GM19238 (cell line): ENCODE measurements at regions not wholly inside any gene's neighbourhood (a gene's known extent, or its start where the extent isn't known, plus 50 kb on each side); places are given as distances from the start of the nearest gene placed in this dataset.

Source experiments
- DNase-seq: peaks from one replicate; pipeline ENCODE4 v3.0.0; 2011; ENCODE audit warnings: low spot score; ENCODE audit not compliant: insufficient read length

GRCh38 chr6:112795316-112795715 is 448.2 kb downstream of the RFPL4B start:
- DNase-seq, result no peak

DNA sequence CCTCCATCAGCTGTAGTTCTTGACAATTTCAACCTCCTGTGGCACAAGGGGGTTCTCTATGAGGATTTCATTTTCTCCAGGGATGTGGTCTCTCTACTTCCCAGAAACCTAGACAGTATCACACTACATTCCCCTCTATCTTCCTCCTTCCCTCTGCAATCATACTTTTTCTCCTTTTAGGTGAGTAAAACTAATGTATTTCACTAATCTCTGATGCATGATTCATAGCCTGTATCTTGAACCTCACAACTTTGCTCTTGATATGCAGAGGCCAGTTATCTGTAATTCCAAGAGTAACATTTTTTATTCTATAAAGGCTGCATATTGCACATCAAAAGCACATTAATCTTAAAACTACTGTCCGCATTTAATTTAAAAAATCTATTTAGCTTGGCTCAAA is 449.6 kb downstream of the RFPL4B start:
- DNase-seq, result no peak

GRCh38 chr6:112799889-112800288 is 452.8 kb downstream of the RFPL4B start:
- no peak for DNase-seq

DNA sequence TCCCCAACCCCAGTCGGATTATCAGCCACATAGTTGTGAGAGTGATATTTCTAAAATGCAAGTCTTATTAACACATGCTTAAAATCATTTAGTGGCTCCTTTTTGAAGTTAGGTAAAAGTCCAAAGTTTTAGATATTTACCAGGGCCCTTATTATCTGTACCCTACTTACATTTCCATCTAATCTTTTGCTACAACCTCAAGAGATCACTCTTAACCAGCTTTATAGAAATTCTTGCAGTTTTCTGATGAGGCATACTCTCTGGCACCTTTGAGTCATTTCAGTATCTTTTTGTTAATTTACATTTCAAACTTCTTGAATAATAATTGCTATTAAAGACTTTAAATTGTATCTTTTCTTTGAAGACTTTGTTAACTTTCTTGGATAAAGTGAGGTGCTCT is 453.3 kb downstream of the RFPL4B start:
- no peak for DNase-seq

- no peak for DNase-seq
Measured at GRCh38 chr6:112800916-112801315, 453.8 kb downstream of the RFPL4B start.

GRCh38 chr6:112801468-112802080 is 454.4 kb downstream of the RFPL4B start:
- no peak for DNase-seq

GRCh38 chr6:112802144-112802543 is 455.0 kb downstream of the RFPL4B start:
- no peak for DNase-seq

GRCh38 chr6:112804638-112805330 is 457.7 kb downstream of the RFPL4B start:
- DNase-seq, result no peak

GRCh38 chr6:112806163-112806865 is 459.2 kb downstream of the RFPL4B start:
- DNase-seq, result no peak

DNA sequence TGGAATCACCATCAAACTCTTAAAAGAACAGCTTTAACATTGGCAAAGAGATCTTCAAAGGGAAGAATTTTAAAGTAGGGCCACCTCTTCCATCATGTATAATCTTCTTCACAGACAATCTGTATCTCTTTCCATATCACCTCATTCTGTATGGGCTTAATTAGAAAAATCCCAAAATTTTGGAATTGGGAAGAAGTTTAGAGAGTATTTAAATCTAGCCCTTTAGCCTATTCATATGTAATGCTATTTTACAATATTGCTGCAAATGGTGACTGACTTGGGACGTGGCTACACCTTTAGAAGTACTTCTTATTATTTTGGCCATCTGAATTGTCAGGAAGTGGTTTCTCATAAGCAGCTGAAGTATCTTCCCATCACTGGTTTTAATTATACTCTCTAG is 474.3 kb downstream of the RFPL4B start:
- no peak for DNase-seq

- DNase-seq, result no peak
Measured at GRCh38 chr6:112822769-112823168, 475.6 kb downstream of the RFPL4B start.

DNA sequence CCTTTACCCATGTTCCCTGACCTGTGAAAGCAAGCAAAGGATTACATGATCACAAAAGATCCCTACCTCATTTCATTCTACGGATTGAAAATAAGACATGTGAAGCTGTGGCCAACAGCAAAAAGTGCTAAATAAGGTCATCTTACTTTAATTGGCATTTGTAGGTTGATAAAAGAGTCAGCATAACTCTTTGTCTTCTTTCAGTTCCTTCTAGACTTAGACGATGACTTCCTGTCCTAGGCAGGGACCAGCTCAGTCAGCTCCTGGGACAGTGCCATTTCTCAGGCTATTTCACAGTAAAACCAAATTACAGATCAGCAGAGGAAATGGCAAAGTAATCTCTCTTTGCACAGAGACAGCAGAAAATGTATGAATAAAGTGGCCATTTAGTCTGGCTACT is 480.7 kb downstream of the RFPL4B start:
- no peak for DNase-seq

GRCh38 chr6:112831022-112831421 is 483.9 kb downstream of the RFPL4B start:
- no peak for DNase-seq

GRCh38 chr6:112833581-112834131 is 486.5 kb downstream of the RFPL4B start:
- no peak for DNase-seq

DNA sequence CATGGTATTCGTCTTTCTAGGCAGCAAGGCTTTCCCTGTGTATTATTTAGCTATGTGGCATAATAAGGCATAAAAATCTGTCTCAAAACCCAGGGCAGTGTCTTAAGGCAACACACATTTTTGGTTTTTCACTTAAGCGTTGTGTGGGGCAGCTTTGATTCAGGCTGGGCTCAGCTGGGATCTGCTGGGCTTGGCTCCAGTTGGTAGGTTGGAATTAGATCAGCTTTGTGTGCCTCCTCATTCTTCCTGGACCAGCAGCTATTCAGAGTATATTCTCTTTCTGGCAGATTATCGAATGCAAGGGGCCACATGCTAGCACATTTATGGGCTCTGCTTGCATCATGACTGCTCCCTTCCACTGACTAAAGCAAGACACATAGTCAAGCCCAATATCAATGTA is 487.9 kb downstream of the RFPL4B start:
- no peak for DNase-seq

DNA sequence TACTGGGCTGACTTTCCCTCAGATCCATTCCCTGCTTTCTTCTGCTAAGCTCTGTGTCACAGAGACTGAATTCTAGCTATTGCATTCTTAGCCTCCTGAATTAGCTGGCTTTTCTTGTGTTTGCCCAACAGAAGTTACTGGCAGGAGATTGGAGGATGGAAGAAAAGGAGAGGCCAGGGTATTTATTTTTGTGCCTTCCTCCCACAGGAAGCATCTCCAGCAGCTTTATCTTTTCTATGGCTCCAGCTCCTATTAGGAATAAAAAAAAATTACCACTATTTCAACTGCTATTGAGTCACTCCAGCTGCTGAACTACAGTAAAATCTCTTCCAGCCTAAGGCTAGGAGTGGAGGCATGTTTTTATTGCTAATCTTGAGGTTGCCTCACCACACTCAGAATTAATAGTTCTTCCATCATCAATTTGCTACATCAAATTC is 492.4 kb downstream of the RFPL4B start:
- no peak for DNase-seq

DNA sequence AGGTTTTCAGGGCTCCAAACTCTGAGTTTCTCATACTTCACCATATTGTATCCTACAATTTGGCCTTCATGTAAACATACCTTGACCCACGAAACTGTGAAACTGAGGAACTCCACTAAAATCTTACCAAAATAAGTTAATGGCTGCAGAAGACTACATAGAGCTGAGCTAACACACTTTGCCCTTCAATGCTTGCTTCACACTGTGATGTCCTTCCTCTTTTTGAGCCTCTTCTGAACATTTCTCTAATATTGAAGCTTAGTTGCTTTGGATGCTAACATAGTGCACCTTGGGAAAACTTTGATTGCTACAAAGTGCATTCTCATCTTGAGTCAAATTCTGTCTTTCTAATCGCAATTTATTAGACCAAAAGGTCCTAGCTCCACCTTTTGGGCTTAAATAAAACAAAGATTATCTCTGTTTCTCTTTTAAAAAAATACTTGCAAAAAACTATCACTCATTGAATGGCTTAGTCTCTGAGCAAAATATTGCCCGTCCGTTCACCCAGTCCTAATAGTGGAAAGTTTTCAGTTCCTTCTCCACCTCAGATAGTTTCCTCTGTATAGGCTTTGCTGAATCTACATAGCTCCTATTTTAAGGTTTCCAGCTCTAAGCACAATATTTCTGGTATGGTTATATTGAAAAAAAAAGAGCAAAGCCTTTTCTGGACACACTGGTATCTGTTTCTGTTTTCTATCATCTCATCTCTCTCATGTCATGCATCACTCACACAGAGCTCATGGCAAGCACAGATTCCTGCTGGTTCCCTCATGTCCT is 494.6 kb downstream of the RFPL4B start:
- DNase-seq, result no peak

- DNase-seq, result no peak
Measured at GRCh38 chr6:112842330-112842685, 495.2 kb downstream of the RFPL4B start.

GRCh38 chr6:112846681-112847080 is 499.6 kb downstream of the RFPL4B start:
- DNase-seq, result no peak

GRCh38 chr6:112851146-112851545 is 504.0 kb downstream of the RFPL4B start:
- DNase-seq, result no peak

GRCh38 chr6:112853162-112853561 is 506.0 kb downstream of the RFPL4B start:
- DNase-seq, result no peak

GRCh38 chr6:112863753-112864152 is 516.6 kb downstream of the RFPL4B start:
- DNase-seq, result no peak
